Activated CD8-positive, alpha-beta T cell treated with anti-CD3 and anti-CD28 coated beads for 36 hours (primary cell): ENCODE measurements at regions not wholly inside any gene's neighbourhood (a gene's known extent, or its start where the extent isn't known, plus 50 kb on each side); places are given as distances from the start of the nearest gene placed in this dataset.

Experiments
- ATAC-seq: fragments of 200-7000 bp; cut with Tn5 transposase; one replicate; pipeline ENCODE4 v1.10.0; 2021; ENCODE audit warnings: mild to moderate bottlenecking, moderate library complexity
- CTCF ChIA-PET: fragments of 350-600 bp; sonication (Branson Sonifier 250); formaldehyde crosslinking; loops from one replicate; lab custom pipeline; 2021; ENCODE audit warnings: antibody characterized with exemption; lab: Charles Lee
- POLR2A ChIA-PET: fragments of 350-600 bp; sonication (Branson Sonifier 250); formaldehyde crosslinking; loops from one replicate; lab custom pipeline; 2021; ENCODE audit warnings: antibody characterized with exemption; lab: Charles Lee
- DNase-seq: peaks from one replicate; pipeline ENCODE4 v3.0.0-alpha.2; 2020
- H3K27ac Mint-ChIP-seq: one replicate; pipeline ENCODE4 v1.8.0; 2021; ENCODE audit warnings: mild to moderate bottlenecking, mixed read lengths
- H3K27me3 Mint-ChIP-seq: one replicate; pipeline ENCODE4 v1.8.0; 2021; ENCODE audit warnings: mixed read lengths
- H3K36me3 Mint-ChIP-seq: one replicate; pipeline ENCODE4 v1.8.0; 2021; ENCODE audit warnings: low read depth, mixed read lengths
- H3K4me1 Mint-ChIP-seq: one replicate; pipeline ENCODE4 v1.8.0; 2021; ENCODE audit warnings: low read depth, mixed read lengths
- H3K4me3 Mint-ChIP-seq: one replicate; pipeline ENCODE4 v1.8.0; 2021; ENCODE audit warnings: mild to moderate bottlenecking, moderate library complexity, mixed read lengths
- H3K9me3 Mint-ChIP-seq: one replicate; pipeline ENCODE4 v1.8.0; 2021; ENCODE audit warnings: mixed read lengths
- intact Hi-C: fragments of 100-400 bp; cut with micrococcal nuclease; formaldehyde crosslinking; loops from one replicate; pipeline ENCODE4 v1.10.0; 2022
- TF ChIP-seq, protein P1 (sequence below): fragments of 200-600 bp; IDR thresholded peaks from one replicate; pipeline ENCODE4 v1.8.0; 2022; ENCODE audit warnings: antibody characterized with exemption, mild to moderate bottlenecking

DNA sequence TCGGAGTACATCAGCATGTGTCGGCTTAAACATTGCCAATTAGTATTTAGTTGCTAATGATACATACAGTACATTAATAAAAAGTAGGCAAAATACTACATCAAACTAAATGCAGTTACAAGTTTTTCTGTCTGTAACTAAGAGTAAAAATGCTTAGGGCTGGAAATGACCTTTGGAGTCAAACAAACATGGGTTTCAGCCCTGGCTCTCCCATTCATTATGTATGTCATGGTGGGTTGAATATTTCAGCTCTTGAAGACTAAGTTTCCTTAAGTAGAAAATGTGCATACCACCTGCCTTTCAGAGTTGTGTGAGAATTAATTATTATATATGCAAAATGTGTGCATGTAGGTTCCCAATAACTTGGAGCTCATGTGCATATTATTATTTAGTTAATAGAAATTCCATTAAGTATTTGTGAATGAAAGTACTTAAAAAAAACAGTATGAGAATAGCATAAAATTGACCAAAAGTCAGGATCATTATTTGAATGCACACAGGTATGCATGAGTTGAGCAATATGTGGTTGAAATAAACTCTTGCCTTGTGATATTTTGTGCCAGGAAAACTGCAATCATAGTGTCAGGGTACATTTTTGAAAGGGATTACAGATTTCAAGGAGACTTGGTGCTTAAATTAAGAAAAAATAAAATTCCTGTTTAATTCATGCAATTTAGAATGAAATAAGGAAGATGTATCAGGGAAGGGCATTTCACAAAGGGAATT is 2048.7 kb downstream of the PCDH7 start:
- intact Hi-C loops = no loop called here
- CTCF ChIA-PET = no interaction called here
- Mint-ChIP-seq H3K36me3 (no peaks in the 10 kb centered on the region), H3K27me3 (no peaks in the 10 kb centered on the region), H3K4me3 (no peak overlapping the region), H3K9me3 (peaks cover 9% of the 10 kb centered on the region), H3K27ac (no peak overlapping the region), H3K4me1 (no peaks in the 10 kb centered on the region)
- DNase-seq = no peak
- POLR2A ChIA-PET = no interaction called here
- no peak for ATAC-seq
- TF ChIP-seq, protein P1, sequence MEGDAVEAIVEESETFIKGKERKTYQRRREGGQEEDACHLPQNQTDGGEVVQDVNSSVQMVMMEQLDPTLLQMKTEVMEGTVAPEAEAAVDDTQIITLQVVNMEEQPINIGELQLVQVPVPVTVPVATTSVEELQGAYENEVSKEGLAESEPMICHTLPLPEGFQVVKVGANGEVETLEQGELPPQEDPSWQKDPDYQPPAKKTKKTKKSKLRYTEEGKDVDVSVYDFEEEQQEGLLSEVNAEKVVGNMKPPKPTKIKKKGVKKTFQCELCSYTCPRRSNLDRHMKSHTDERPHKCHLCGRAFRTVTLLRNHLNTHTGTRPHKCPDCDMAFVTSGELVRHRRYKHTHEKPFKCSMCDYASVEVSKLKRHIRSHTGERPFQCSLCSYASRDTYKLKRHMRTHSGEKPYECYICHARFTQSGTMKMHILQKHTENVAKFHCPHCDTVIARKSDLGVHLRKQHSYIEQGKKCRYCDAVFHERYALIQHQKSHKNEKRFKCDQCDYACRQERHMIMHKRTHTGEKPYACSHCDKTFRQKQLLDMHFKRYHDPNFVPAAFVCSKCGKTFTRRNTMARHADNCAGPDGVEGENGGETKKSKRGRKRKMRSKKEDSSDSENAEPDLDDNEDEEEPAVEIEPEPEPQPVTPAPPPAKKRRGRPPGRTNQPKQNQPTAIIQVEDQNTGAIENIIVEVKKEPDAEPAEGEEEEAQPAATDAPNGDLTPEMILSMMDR = no peak

DNA sequence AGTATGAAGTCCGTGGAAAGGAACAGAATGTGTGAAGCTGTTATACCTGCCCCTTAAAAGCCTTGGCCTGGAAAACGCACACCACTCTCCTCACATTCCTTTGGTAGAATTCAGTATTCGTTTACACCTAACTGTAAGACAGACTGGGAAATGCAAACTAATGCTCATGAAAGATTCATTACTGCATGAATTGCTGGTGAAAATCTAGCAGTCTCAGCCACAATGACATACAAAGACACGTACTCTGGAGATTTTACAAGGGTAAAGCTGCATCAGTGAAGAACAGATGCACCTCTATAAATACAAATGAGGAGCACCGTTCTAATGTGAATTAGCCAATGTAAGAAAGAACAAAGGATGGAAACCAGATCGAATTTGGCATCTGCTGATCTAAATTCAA is 2051.3 kb downstream of the PCDH7 start:
- no peak for ATAC-seq
- Mint-ChIP-seq H3K27ac (no peak overlapping the region), H3K9me3 (peaks cover 9% of the 10 kb centered on the region), H3K27me3 (no peaks in the 10 kb centered on the region), H3K4me1 (no peaks in the 10 kb centered on the region), H3K36me3 (no peaks in the 10 kb centered on the region), H3K4me3 (no peak overlapping the region)
- POLR2A ChIA-PET = no interaction called here
- CTCF ChIA-PET = no interaction called here
- intact Hi-C loops = no loop called here
- TF ChIP-seq, protein P1 = no peak
- no peak for DNase-seq

DNA sequence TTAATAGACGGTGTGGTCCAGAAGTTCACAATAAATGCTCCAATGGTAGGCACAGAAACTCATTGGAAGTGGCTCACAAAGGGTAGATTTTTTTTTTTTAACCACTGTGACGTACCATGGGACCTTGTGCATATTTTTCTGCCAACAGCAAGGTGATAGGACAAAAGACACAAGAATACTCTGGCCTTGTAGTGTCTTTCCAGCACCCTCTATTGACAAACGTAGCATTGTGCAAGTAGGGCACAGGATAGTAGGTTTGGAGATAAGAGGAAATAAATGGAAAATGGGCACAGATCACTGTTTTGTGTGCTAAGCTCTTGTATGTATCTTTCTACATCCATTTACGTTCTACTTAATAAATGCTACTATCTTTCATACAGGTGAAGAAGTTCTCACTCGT is 2054.9 kb downstream of the PCDH7 start:
- no peak for ATAC-seq
- no peak overlapping the region for H3K4me3 Mint-ChIP-seq
- ChIA-PET POLR2A (no interaction called here), CTCF (no interaction called here)
- H3K4me1 Mint-ChIP-seq = no peaks in the 10 kb centered on the region
- TF ChIP-seq, protein P1 = no peak
- H3K36me3 Mint-ChIP-seq = no peaks in the 10 kb centered on the region
- no peak overlapping the region for H3K27ac Mint-ChIP-seq
- intact Hi-C loops = no loop called here
- no peak for DNase-seq
- H3K27me3 Mint-ChIP-seq = no peaks in the 10 kb centered on the region
- peaks cover 11% of the 10 kb centered on the region for H3K9me3 Mint-ChIP-seq

DNA sequence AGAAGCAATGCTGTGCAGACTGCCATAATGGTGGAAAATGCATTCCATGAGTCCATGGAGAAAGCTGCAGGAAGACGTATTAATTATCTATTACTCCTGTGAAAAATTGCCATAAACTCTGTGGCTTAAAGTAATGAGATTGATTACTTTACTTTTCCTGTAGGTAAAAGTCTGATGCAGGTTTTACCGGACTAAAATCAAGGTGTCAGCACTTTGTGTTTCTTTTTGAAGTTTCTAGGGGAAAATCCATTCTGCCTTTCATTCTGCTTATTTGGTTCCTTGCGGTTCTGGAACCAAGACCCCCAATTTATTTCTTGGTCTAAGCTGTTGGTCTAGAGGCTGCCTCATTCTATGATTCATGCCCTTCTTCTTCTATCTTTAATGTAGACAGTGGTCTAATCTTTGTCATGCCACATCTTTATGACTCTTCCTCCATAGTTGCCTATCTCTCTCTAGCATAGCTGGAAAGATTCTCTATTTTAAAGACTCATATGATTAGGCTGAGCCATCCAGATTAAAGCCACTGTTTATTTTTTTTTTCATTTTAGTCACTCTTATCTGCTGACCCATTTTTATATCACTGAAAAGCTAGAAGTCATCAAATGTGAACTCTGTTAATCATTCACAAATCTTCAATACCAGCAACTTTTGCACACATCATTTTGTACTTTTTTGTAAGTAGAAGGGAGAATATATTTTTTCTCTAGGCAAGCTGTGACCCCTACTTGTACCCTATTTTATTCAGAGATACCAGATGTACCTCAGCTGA is 2056.4 kb downstream of the PCDH7 start:
- H3K36me3 Mint-ChIP-seq = no peaks in the 10 kb centered on the region
- ChIA-PET POLR2A (no interaction called here), CTCF (no interaction called here)
- H3K4me1 Mint-ChIP-seq = no peaks in the 10 kb centered on the region
- no peak for DNase-seq
- H3K9me3 Mint-ChIP-seq = peaks cover 12% of the 10 kb centered on the region
- H3K27me3 Mint-ChIP-seq = no peaks in the 10 kb centered on the region
- TF ChIP-seq, protein P1 = no peak
- H3K4me3 Mint-ChIP-seq = no peak overlapping the region
- ATAC-seq = no peak
- intact Hi-C loops = no loop called here
- no peak overlapping the region for H3K27ac Mint-ChIP-seq

DNA sequence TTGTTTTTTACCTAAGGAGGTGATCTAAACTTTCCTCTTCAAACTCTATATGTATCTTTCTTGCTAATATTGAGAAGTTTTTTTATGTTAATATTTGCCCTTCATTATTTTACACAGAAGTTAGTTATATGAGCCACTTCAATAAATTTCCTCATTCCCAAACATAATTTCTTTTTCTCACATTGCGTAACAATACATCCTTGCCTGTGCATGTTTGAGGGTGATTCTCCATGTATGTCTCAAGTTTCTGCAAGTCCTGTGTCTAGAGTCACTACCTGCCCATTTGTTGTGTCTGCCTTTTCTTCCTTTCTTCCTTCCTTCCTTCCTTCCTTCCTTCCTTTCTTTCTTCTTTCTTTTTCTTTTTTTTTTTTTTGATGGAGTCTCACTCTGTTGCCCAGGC is 2057.9 kb downstream of the PCDH7 start:
- TF ChIP-seq, protein P1 = no peak
- Mint-ChIP-seq H3K4me3 (no peak overlapping the region), H3K4me1 (no peaks in the 10 kb centered on the region), H3K9me3 (peaks cover 11% of the 10 kb centered on the region), H3K36me3 (no peaks in the 10 kb centered on the region), H3K27ac (no peak overlapping the region), H3K27me3 (no peaks in the 10 kb centered on the region)
- no peak for ATAC-seq
- DNase-seq = no peak
- CTCF ChIA-PET = no interaction called here
- POLR2A ChIA-PET = no interaction called here
- intact Hi-C loops = no loop called here
